ENCODE measurements at regions not wholly inside any gene's neighbourhood (a gene's known extent, or its start where the extent isn't known, plus 50 kb on each side); places are given as distances from the start of the nearest gene placed in this dataset.

DNA sequence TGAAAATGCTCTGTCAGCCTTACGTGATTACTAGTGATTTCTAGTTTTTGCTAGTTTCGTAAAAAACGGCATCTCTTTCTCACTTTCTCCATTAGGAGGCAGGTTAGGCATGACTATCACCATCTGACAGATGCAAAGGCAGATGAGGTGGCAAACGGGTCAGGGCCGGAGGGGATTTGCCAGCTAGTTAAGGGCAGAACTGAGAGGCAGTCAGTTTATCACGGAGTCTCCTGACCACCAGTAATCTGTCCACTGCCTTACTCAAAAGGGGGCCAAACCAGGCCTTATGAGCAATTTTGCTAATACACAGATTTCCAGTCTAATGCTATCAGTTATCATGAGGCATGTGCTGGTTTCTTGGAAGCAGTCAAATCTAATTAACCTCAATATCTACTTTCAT lies 159.3 kb downstream of the TSEN15 start:
- TF ChIP-seq, protein P1, sequence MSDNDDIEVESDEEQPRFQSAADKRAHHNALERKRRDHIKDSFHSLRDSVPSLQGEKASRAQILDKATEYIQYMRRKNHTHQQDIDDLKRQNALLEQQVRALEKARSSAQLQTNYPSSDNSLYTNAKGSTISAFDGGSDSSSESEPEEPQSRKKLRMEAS (IDR thresholded peaks at IDR 0.05; ENCODE audit: low read depth, low read length) = no peak
- no peak for TF ChIP-seq POLR2A (IDR thresholded peaks at IDR 0.05; ENCODE audit: extremely low read depth, insufficient read length)
